DMS79 treated with DMSO at 0.1 percent for 48 hours (cell line): ENCODE measurements at regions not wholly inside any gene's neighbourhood (a gene's known extent, or its start where the extent isn't known, plus 50 kb on each side); places are given as distances from the start of the nearest gene placed in this dataset.
"Not testable (repeated sequence)": the region's sequence is repeated elsewhere in the genome, so short reads cannot be mapped to it uniquely, and the experiment has no call there.

Experiments used
- DNase-seq: peaks from one replicate; lab custom pipeline; 2025; lab: John Stamatoyannopoulos, UW

DNA sequence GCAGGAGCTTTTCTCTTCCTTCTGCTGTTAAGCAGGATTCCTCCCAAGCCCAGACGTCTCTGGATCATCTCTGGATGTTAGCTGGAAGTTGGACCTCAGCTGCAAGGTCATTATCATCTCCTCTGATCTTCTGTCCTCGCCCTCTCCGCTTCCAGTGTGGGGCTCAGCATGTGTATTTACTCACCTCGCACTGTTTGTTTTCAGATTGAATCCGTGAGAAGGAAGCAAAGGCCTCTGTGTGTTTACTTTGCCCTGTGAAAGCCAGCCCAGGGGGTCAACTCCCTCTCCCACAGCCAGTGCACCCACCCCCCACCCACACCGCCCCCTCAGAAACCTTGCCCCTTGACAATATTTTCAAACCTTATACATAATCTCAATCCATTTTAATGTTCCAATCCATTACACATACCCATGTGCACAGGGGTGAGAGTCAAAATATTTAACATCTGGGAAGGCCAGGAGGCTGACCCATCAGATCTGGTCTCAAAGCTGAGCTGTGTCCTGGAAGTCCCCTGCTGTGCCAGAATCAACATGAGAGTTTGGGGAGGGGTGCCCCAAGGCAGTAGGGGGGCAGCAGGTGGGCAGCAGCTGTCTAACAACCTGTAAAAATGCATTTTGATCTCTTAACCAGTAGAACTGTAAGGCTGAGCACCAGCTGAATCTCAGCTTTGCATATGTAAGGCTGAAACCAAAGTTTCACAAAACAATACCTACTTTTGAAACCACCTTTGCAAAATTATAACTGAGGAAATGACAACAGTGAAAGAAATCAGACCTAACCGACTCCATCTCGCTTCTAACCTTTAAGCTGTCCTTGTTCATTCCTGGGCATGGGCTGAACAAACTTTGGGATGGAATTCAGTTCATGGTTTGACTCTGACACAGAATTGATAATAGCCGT, 157.9 kb downstream of the ZNF664 start:
- DNase-seq = no peak

GRCh38 chr12:124131659-124132058, 158.6 kb downstream of the ZNF664 start:
- no peak for DNase-seq

DNA sequence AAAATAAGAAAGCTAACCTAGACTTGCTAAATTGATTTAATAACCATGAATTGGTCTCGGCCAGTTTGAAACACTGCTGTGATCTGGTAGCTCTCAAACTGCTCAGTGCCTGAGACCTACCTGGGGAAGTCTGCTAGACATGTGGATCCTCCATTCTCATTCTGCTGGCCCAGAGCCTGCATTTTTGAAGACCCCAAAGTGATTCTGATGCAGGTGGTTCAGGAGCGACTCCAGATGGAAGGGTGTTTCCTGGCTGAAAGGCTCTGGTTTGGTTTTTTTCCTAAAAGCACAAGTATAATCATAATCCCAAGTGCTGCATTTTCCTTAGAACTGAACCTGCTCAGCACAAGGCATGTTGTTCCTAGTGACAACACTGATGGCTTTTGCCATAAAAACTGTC, 159.5 kb downstream of the ZNF664 start:
- no peak for DNase-seq

- no peak for DNase-seq
These were observed 158.1 kb upstream of the RFLNA start for GRCh38 chr12:124136796-124137195.

DNA sequence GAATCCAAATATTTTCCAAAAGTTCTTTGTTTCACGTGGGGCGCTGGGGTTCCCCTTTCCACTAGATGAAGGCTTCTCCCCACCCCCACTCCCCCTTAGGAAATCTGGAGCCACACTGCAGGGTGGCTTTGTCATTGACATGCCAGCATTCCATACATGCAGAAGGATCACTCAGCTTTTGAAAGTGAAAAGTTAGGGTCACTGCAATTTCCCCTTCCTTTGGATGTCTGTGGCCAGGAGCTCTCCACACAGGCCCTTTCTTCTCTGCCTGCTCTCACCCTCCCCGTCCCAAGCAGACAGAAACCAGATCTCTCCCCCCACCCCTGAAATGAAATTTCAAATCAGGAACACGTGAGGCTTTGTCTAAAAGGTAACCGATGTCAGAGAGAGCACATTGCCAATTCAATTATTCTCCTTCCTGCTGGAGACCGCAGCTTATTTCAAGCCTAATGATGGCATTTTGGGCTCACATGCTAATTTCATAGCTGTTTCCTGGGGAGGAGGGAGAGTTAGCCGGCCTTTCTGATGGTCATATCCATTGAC, 153.9 kb upstream of the RFLNA start:
- DNase-seq = no peak

DNA sequence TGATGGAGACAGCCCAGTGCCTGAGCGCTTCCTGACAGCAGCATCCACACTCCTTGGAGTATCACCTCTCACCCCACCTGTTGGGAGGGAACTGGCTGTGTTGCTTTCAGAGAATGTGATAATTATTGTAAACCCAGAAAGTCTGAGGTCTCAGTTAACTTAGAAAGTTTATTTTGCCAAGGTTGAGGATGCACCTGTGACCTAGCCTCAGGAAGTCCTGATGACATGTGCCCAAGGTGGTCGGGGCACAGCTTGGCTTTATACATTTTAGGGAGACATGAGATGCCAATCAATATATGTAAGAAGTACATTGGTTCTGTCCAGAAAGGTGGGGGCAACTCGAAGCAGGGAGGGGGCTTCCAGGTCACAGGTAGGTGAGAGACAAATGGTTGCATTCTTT, 153.3 kb upstream of the RFLNA start:
- not testable (repeated sequence) for DNase-seq

- no peak for DNase-seq
These were observed 152.4 kb upstream of the RFLNA start for GRCh38 chr12:124142395-124143035.

- DNase-seq = peak; percentile 88
These were observed 151.2 kb upstream of the RFLNA start for GRCh38 chr12:124143726-124144125.

DNA sequence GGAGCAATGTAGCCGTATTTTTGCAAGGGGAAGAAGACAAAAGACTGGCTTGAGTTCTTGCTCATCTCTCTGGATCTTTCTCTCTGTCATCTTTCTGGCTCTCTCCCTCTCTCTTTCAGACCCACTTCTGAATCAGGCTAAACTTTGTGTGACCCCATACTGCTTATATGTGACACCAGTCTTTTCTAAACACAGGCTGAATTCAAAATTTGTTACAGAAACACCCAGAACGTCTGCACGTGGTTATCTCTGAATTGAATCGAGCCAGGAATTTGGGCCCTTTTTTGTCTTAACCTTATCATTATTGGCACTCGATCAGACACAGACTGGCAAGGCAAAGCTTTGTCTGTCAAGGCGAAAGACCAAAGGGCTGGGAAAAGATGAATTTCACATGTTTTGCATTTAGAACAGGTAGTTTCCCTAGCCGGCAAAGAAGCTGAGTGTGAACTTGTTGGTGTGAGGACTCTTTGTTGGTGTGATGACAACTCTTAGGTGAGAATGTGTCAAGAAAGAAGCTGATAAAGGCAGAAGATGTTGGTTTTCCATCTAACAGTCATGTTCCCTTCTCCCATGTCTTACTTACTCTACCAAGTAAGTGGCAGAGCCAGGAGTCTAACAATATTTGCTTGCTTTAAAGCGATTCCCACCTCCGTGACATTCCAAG, 150.2 kb upstream of the RFLNA start:
- no peak for DNase-seq

GRCh38 chr12:124147027-124147426, 147.9 kb upstream of the RFLNA start:
- no peak for DNase-seq

DNA sequence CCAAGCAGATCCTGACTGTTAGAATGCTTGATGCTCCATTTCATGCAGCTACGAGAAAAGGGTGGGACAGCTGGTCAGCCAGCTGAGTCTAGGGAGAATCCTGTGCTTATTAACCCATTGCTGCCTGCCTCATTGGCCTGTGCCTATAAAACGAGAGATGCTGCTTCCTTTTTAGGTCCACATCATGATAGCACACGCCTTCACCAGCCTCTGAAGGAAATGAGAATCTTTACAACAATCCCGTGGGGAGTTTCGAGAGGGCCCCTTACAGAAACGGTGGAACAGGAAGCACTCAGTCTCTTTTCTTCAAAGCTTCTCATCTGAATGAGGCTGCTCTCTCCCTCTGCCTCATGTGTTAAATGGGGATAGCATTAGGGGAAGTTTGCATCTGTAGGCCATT, 147.3 kb upstream of the RFLNA start:
- peak; percentile 75 for DNase-seq

- no peak for DNase-seq
These were observed 146.2 kb upstream of the RFLNA start for GRCh38 chr12:124148481-124149273.

GRCh38 chr12:124149287-124149686, 145.6 kb upstream of the RFLNA start:
- peak; percentile 21 for DNase-seq

DNA sequence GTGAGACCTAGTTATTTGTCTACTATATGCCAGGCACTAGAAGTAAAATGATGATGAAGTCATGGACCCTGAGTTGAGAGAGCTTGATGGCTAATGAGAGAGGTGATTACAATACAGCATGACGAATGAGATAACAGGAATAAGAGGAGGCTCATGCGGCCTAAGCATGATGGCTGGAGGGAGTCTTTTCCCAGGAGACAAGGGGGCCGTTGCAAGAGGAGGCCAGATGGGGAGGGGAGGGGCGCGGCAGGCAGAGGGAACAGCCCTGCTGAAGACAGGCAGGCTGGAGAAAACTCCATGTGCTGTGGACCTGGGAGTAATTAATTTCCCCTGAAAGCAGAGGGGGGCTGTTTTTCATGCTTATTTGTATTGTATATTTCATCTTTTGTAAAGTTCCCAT, 144.7 kb upstream of the RFLNA start:
- peak; percentile 17 for DNase-seq

GRCh38 chr12:124151583-124151982, 143.3 kb upstream of the RFLNA start:
- DNase-seq = no peak

GRCh38 chr12:124152731-124153130, 142.2 kb upstream of the RFLNA start:
- DNase-seq = no peak

DNA sequence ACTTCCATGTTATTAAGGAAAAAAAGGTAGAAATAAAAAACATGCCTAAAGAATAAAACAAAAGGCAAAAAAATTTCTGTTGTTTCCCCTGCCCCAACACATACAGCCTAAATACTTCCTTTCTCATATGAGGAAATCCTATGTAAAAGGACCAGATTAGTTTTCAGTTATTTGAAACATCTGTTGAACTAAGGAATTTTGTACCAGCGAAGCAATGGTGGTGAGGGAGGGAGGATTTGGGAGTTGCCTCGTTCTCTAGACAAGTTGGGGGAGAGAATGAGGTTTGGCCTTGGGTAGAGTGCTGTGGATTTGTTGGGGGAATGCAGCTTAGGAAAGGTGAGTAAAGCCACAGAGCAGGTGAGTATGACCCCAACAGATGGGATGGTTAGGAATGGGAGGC, 141.5 kb upstream of the RFLNA start:
- DNase-seq = no peak

DNA sequence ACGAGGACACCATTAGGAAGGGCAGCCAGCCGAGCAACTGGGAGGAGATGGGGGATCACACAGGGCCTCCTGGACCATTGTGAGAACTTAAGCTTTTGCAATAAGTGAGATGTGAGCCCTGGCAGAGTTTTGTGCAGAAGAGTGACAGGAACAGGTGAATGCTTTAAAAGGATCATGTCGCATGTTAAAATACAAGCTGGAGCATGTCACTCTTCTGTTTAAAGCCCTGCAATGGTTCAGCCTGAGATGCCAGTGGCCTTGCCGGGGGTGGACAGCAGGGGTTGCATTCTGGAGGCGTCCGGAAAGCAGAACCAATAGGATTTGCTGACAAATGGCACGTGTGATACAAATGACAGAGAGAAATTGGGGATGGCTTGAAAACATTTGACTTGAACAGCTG, 137.5 kb upstream of the RFLNA start:
- no peak for DNase-seq

- no peak for DNase-seq
These were observed 135.2 kb upstream of the RFLNA start for GRCh38 chr12:124159655-124160054.

- no peak for DNase-seq
These were observed 134.7 kb upstream of the RFLNA start for GRCh38 chr12:124160097-124160756.

DNA sequence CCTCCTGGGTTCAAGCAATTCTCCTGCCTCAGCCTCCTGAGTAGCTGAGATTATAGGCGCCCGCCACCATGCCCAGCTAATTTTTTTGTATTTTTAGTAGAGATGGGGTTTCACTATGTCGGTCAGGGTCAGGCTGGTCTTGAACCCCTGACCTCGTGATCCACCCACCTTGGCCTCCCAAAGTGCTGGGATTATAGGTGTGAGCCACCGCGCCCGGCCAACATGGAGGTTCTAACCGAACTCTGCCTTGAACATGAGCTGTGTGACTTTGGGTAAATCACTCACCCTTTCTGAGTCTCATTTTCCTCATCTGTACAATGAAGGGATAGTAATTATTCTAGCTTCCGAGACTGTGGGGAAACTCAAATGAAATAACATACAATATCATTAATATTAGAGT, 133.5 kb upstream of the RFLNA start:
- not testable (repeated sequence) for DNase-seq
